Endothelial cell of umbilical vein (primary cell): ENCODE measurements at regions not wholly inside any gene's neighbourhood (a gene's known extent, or its start where the extent isn't known, plus 50 kb on each side); places are given as distances from the start of the nearest gene placed in this dataset.
"Not testable (repeated sequence)": the region's sequence is repeated elsewhere in the genome, so short reads cannot be mapped to it uniquely, and the experiment has no call there.

ENCODE experiments used
- BruUV-seq: library from RNA; stranded (reverse); fragments of 400-500 nt; replicated peaks from 2 replicates; lab custom pipeline; 2021; lab: Mats Ljungman, UMichigan
- CTCF ChIA-PET: fragments of 300-600, 350-600 bp; sonication (Branson Sonifier 250); formaldehyde crosslinking; loops from one replicate; lab custom pipeline; 2021; ENCODE audit warnings: antibody characterized with exemption, inconsistent platforms; lab: Charles Lee
- POLR2A ChIA-PET: fragments of 300-600, 350-600 bp; sonication (Branson Sonifier 250); formaldehyde crosslinking; loops from one replicate; lab custom pipeline; 2021; ENCODE audit warnings: antibody characterized with exemption, inconsistent platforms; lab: Charles Lee
- DNase-seq: peaks from one replicate; pipeline ENCODE4 v3.0.0-alpha.2; 2011; ENCODE audit warnings: low read depth, low spot score
- FAIRE-seq: peaks from 2 replicates; lab custom pipeline; 2011; peaks lifted over from hg19 to GRCh38; lab: Jason Lieb, UNC
- H2AFZ ChIP-seq: 2 replicates; pipeline ENCODE4 v1.6.0; 2012; ENCODE audit warnings: low read depth, low read length, control low read depth, inconsistent platforms
- H3K27ac ChIP-seq: 2 replicates; pipeline ENCODE4 v1.5.1; 2011; ENCODE audit warnings: low read depth, mild to moderate bottlenecking, control low read depth, low read length, moderate library complexity; ENCODE audit not compliant: insufficient read depth
- H3K27me3 ChIP-seq, 2 experiments: 2 replicates each; pipeline versions ENCODE4 v1.6.0 to v1.6.1; 2011; ENCODE audit warnings: low read length in 2 of 2, mixed read lengths in 1 of 2; ENCODE audit not compliant: control insufficient read depth in 2 of 2, insufficient read depth in 2 of 2
- H3K36me3 ChIP-seq, 2 experiments: 2 replicates in 1 of 2; 3 replicates in 1 of 2; pipeline ENCODE4 v1.5.1; 2011; ENCODE audit warnings: low read length in 2 of 2, mild to moderate bottlenecking in 1 of 2, moderate library complexity in 1 of 2; ENCODE audit not compliant: control insufficient read depth in 2 of 2, insufficient read depth in 2 of 2; ENCODE audit errors: extremely low read depth in 1 of 2
- H3K4me1 ChIP-seq: 3 replicates; pipeline ENCODE4 v1.5.1; 2011; ENCODE audit warnings: mild to moderate bottlenecking, low read length; ENCODE audit not compliant: control insufficient read depth, insufficient read depth; ENCODE audit errors: extremely low read depth
- H3K4me2 ChIP-seq: 2 replicates; pipeline ENCODE4 v1.6.1; 2011; ENCODE audit warnings: low read length, control low read depth, mixed read lengths; ENCODE audit not compliant: insufficient read depth
- H3K4me3 ChIP-seq, 3 experiments: fragments of 200-600 bp in 1 of 3; sonication (generic), shearing (Covaris generic) in 1 of 3; replicated peaks in 1 of 3; 2 replicates each; pipeline ENCODE4 v1.5.1; 2011 to 2016; ENCODE audit warnings: control low read depth in 3 of 3, low read length in 3 of 3, mild to moderate bottlenecking in 2 of 3, inconsistent platforms in 1 of 3, low read depth in 1 of 3, moderate library complexity in 1 of 3; ENCODE audit not compliant: insufficient read depth in 1 of 3
- H3K79me2 ChIP-seq: 2 replicates; pipeline ENCODE4 v1.6.0; 2012; ENCODE audit warnings: low read length, inconsistent platforms; ENCODE audit not compliant: control insufficient read depth, insufficient read depth
- H3K9ac ChIP-seq: replicated peaks from 2 replicates; pipeline ENCODE3; 2011; ENCODE audit warnings: low read length, control low read depth; ENCODE audit not compliant: insufficient read depth; ENCODE audit errors: extremely low read depth
- H3K9me1 ChIP-seq: replicated peaks from 3 replicates; pipeline ENCODE4 v1.6.0; 2011; ENCODE audit warnings: mild to moderate bottlenecking, low read length; ENCODE audit not compliant: control insufficient read depth, insufficient read depth; ENCODE audit errors: extremely low read depth
- H3K9me3 ChIP-seq: replicated peaks from 2 replicates; pipeline ENCODE4 v1.5.1; 2012; ENCODE audit warnings: low read length, inconsistent platforms; ENCODE audit not compliant: control insufficient read depth, insufficient read depth
- H4K20me1 ChIP-seq: replicated peaks from 2 replicates; pipeline ENCODE3; 2011; ENCODE audit warnings: mild to moderate bottlenecking, low read length; ENCODE audit not compliant: control insufficient read depth, insufficient read depth; ENCODE audit errors: extremely low read depth
- CTCF ChIP-seq, 2 donors: IDR thresholded peaks; 1 replicate in 1 of 2; 2 replicates in 1 of 2; pipeline ENCODE4 v1.5.1; 2011; ENCODE audit warnings: low read length in 2 of 2, mild to moderate bottlenecking in 2 of 2, moderate library complexity in 2 of 2, control low read depth in 1 of 2, inconsistent platforms in 1 of 2, low read depth in 1 of 2; ENCODE audit not compliant: insufficient read depth in 1 of 2; ENCODE audit errors: extremely low read depth in 1 of 2
- JUN ChIP-seq: IDR thresholded peaks from 2 replicates; pipeline ENCODE4 v1.6.1; 2011; ENCODE audit warnings: borderline replicate concordance, low read depth; ENCODE audit not compliant: insufficient read length, insufficient read depth
- POLR2AphosphoS5 ChIP-seq: IDR thresholded peaks from 2 replicates; pipeline ENCODE4 v1.6.1; 2012; ENCODE audit warnings: low read depth, mild to moderate bottlenecking, control low read depth, low read length, moderate library complexity; ENCODE audit not compliant: insufficient read depth
- dilution Hi-C: fragments of 300-500 bp; cut with MboI; formaldehyde crosslinking; loops from one replicate; pipeline ENCODE4 v1.15.0; 2019; ENCODE audit warnings: low sequenced_read_pairs; ENCODE audit not compliant: extremely low pct_ligation_motif_present
- intact Hi-C: fragments of 100-400 bp; cut with micrococcal nuclease; formaldehyde crosslinking; loops from one replicate; pipeline ENCODE4 v1.10.0; 2022

- Histone ChIP-seq H3K4me2 (no peak overlapping the region), H3K27ac (no peak overlapping the region), H3K9ac (no peak overlapping the region), H3K27me3 (peaks cover 3 to 6% of the 10 kb centered on the region in 2 experiments), H3K4me1 (no peaks in the 10 kb centered on the region), H2AFZ (no peak overlapping the region), H3K9me3 (no peaks in the 10 kb centered on the region), H3K79me2 (no peaks in the 10 kb centered on the region), H3K36me3 (no peaks in the 10 kb centered on the region), H3K9me1 (no peaks in the 10 kb centered on the region), H3K4me3 (no peak overlapping the region), H4K20me1 (no peaks in the 10 kb centered on the region)
- ChIA-PET CTCF (interaction anchor here (1.2 kb wide), 1 partner anchor 11 kb away, joined by 4 read pairs; no protein-coding TSS in a partner anchor), POLR2A (no interaction called here)
- dilution Hi-C loops: no loop called here
- BruUV-seq: no TSS peak
- TF ChIP-seq CTCF (IDR thresholded peaks at IDR 0.05; ENCODE audit: extremely low read depth in 1 of 2, insufficient read depth in 1 of 2, low read depth in 1 of 2, low read length in 2 of 2): no peak
- no peak for TF ChIP-seq POLR2AphosphoS5
- no peak for TF ChIP-seq JUN
- intact Hi-C loops: no loop called here
- DNase-seq: no peak
- FAIRE-seq: no peak
These were observed 287.1 kb upstream of the LYZL1 start for GRCh38 chr10:29001801-29002200.

- dilution Hi-C loops, H2AFZ ChIP-seq, H3K79me2 ChIP-seq, intact Hi-C loops, H3K4me1 ChIP-seq, H3K27ac ChIP-seq, BruUV-seq, H3K9me1 ChIP-seq, H3K4me2 ChIP-seq, H3K9ac ChIP-seq, H3K4me3 ChIP-seq, H4K20me1 ChIP-seq, H3K9me3 ChIP-seq, FAIRE-seq, DNase-seq, H3K27me3 ChIP-seq, H3K36me3 ChIP-seq, POLR2A ChIA-PET: not testable (repeated sequence)
- CTCF ChIA-PET: interaction anchor here (0.9 to 1.9 kb wide), 2 partner anchors 12 to 339 kb away, joined by 3 to 11 read pairs; no protein-coding TSS in a partner anchor
These were observed 285.9 kb upstream of the LYZL1 start for GRCh38 chr10:29003014-29003413.
